AG04450 (cell line): ENCODE measurements at regions not wholly inside any gene's neighbourhood (a gene's known extent, or its start where the extent isn't known, plus 50 kb on each side); places are given as distances from the start of the nearest gene placed in this dataset.

Experiments used
- CTCF ChIA-PET: fragments of 300-600, 350-600 bp; formaldehyde crosslinking; extraction: SDS; loops from one replicate; lab custom pipeline; 2022; ENCODE audit warnings: antibody characterized with exemption, inconsistent platforms; lab: Charles Lee
- POLR2A ChIA-PET: fragments of 350-600 bp; formaldehyde crosslinking; extraction: SDS; loops from one replicate; lab custom pipeline; 2021; ENCODE audit warnings: antibody characterized with exemption, inconsistent platforms; lab: Yijun Ruan, JAX
- DNase-seq: peaks from one replicate; pipeline ENCODE4 v3.0.0-alpha.2; 2011; ENCODE audit warnings: low read depth, low spot score
- H3K27ac ChIP-seq: one replicate; pipeline ENCODE4 v1.5.1; 2012; ENCODE audit warnings: low read depth, low read length, control low read depth
- H3K27me3 ChIP-seq: one replicate; pipeline ENCODE4 v1.6.0; 2012; ENCODE audit warnings: low read length; ENCODE audit not compliant: control insufficient read depth, insufficient read depth
- H3K4me3 ChIP-seq: 2 replicates; pipeline ENCODE4 v1.5.1; 2011; ENCODE audit warnings: mild to moderate bottlenecking, low read depth, low read length, control low read depth
- H3K9me3 ChIP-seq: 2 replicates; pipeline ENCODE4 v1.5.1; 2012; ENCODE audit warnings: low read length; ENCODE audit not compliant: control insufficient read depth, insufficient read depth
- CTCF ChIP-seq: IDR thresholded peaks from 2 replicates; pipeline ENCODE4 v1.5.1; 2011; ENCODE audit warnings: low read depth, low read length, control low read depth, inconsistent platforms

GRCh38 chr2:59239146-59239545, 998.0 kb upstream of the FANCL start:
- H3K27ac ChIP-seq, result no peak overlapping the region
- H3K4me3 ChIP-seq, result no peak overlapping the region
- no peaks in the 10 kb centered on the region for H3K27me3 ChIP-seq
- ChIA-PET CTCF (interaction anchor here (0.6 kb wide), 1 partner anchor 722 kb away, joined by 3 read pairs; no protein-coding TSS in a partner anchor), POLR2A (no interaction called here)
- H3K9me3 ChIP-seq, result no peaks in the 10 kb centered on the region
- no peak for TF ChIP-seq CTCF
- DNase-seq, result no peak

- DNase-seq, result no peak
- CTCF ChIA-PET, result no interaction called here
Measured at GRCh38 chr2:59237311-59237710, 996.2 kb upstream of the FANCL start.

GRCh38 chr2:59236723-59237122, 995.6 kb upstream of the FANCL start:
- no peak overlapping the region for H3K4me3 ChIP-seq
- TF ChIP-seq CTCF, result no peak
- no peak overlapping the region for H3K27ac ChIP-seq
- no peaks in the 10 kb centered on the region for H3K9me3 ChIP-seq
- DNase-seq, result no peak
- CTCF ChIA-PET, result no interaction called here
- H3K27me3 ChIP-seq, result no peaks in the 10 kb centered on the region
- POLR2A ChIA-PET, result no interaction called here

More at GRCh38 chr2:59237311-59237710, 996.2 kb upstream of the FANCL start:
- TF ChIP-seq CTCF, result no peak
- no peaks in the 10 kb centered on the region for H3K9me3 ChIP-seq
- H3K27ac ChIP-seq, result no peak overlapping the region
- no peak overlapping the region for H3K4me3 ChIP-seq
- H3K27me3 ChIP-seq, result no peaks in the 10 kb centered on the region
- POLR2A ChIA-PET, result no interaction called here

GRCh38 chr2:59233920-59234319, 992.8 kb upstream of the FANCL start:
- no peak overlapping the region for H3K4me3 ChIP-seq
- POLR2A ChIA-PET, result no interaction called here
- no peaks in the 10 kb centered on the region for H3K9me3 ChIP-seq
- DNase-seq, result no peak
- H3K27me3 ChIP-seq, result no peaks in the 10 kb centered on the region
- no peak overlapping the region for H3K27ac ChIP-seq
- CTCF ChIA-PET, result interaction anchor here (0.8 kb wide), 1 partner anchor 17 kb away, joined by 3 read pairs; no protein-coding TSS in a partner anchor
- no peak for TF ChIP-seq CTCF

GRCh38 chr2:59233448-59233847, 992.3 kb upstream of the FANCL start:
- TF ChIP-seq CTCF, result no peak
- POLR2A ChIA-PET, result no interaction called here
- CTCF ChIA-PET, result interaction anchor here (0.8 kb wide), 1 partner anchor 18 kb away, joined by 3 read pairs; no protein-coding TSS in a partner anchor

More at GRCh38 chr2:59233448-59233847, 992.3 kb upstream of the FANCL start:
- Histone ChIP-seq H3K27ac (no peak overlapping the region), H3K4me3 (no peak overlapping the region), H3K9me3 (no peaks in the 10 kb centered on the region), H3K27me3 (no peaks in the 10 kb centered on the region)
- DNase-seq, result no peak
